ENCODE measurements at regions not wholly inside any gene's neighbourhood (a gene's known extent, or its start where the extent isn't known, plus 50 kb on each side); places are given as distances from the start of the nearest gene placed in this dataset.

GRCh38 chr1:114295321-114295720 is 141.7 kb upstream of the SYT6 start:
- TF ChIP-seq POLR2AphosphoS5 (IDR thresholded peaks at IDR 0.05; ENCODE audit: insufficient read depth in 1 of 2, low read depth in 1 of 2) (no peak), POLR2A (IDR thresholded peaks at IDR 0.05) (no peak), CTCF (IDR thresholded peaks at IDR 0.05) (no peak)
- H3K4me3 ChIP-seq, result no peak overlapping the region
- H3K9me3 ChIP-seq, result no peaks in the 10 kb centered on the region
- H3K4me1 ChIP-seq, result no peaks in the 10 kb centered on the region
- H3K36me3 ChIP-seq, result no peaks in the 10 kb centered on the region
- intact Hi-C loops (cut with DNase I), result no loop called here
- no peak for DNase-seq (ENCODE audit: extremely low spot score in 2 of 2)
- H3K27ac ChIP-seq, result no peak overlapping the region
- no peaks in the 10 kb centered on the region for H3K27me3 ChIP-seq

DNA sequence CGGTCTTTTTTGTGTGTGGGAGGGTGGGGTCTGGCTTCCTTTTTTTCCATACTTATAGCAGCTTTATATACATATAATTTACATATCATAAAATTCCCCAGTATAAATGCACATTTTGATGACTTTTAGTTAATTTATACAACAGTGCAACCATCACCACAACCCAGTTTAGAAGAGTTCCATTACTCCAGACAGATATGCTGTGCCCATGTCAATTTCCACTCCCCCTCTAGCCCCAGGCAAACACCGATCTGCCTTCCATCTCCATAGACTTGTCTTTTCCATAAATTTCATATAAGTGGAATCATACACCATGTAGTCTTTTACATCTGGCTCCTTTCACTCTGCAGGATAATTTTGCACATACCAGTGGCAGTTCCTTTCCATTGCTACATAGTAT is 139.2 kb upstream of the SYT6 start:
- Histone ChIP-seq H3K27me3 (no peaks in the 10 kb centered on the region), H3K4me3 (no peak overlapping the region), H3K36me3 (no peaks in the 10 kb centered on the region), H3K4me1 (no peaks in the 10 kb centered on the region), H3K9me3 (no peaks in the 10 kb centered on the region), H3K27ac (no peak overlapping the region)
- TF ChIP-seq CTCF (IDR thresholded peaks at IDR 0.05) (no peak), POLR2AphosphoS5 (IDR thresholded peaks at IDR 0.05; ENCODE audit: insufficient read depth in 1 of 2, low read depth in 1 of 2) (no peak), POLR2A (IDR thresholded peaks at IDR 0.05) (no peak)
- no peak for DNase-seq (ENCODE audit: extremely low spot score in 2 of 2)
- intact Hi-C loops (cut with DNase I), result no loop called here

GRCh38 chr1:114292194-114292593 is 138.5 kb upstream of the SYT6 start:
- no peak for DNase-seq (ENCODE audit: extremely low spot score in 2 of 2)
- no peaks in the 10 kb centered on the region for H3K36me3 ChIP-seq
- no peak overlapping the region for H3K4me3 ChIP-seq
- no peak overlapping the region for H3K27ac ChIP-seq
- H3K9me3 ChIP-seq, result no peaks in the 10 kb centered on the region
- no peaks in the 10 kb centered on the region for H3K4me1 ChIP-seq
- intact Hi-C loops (cut with DNase I), result no loop called here
- H3K27me3 ChIP-seq, result no peaks in the 10 kb centered on the region
- TF ChIP-seq POLR2A (IDR thresholded peaks at IDR 0.05) (no peak), POLR2AphosphoS5 (IDR thresholded peaks at IDR 0.05; ENCODE audit: insufficient read depth in 1 of 2, low read depth in 1 of 2) (no peak), CTCF (IDR thresholded peaks at IDR 0.05) (no peak)

GRCh38 chr1:114290776-114291175 is 137.1 kb upstream of the SYT6 start:
- H3K27me3 ChIP-seq, result no peaks in the 10 kb centered on the region
- H3K4me3 ChIP-seq, result no peak overlapping the region
- DNase-seq (ENCODE audit: extremely low spot score in 2 of 2), result no peak
- H3K9me3 ChIP-seq, result no peaks in the 10 kb centered on the region
- intact Hi-C loops (cut with DNase I), result no loop called here
- H3K36me3 ChIP-seq, result no peaks in the 10 kb centered on the region
- TF ChIP-seq POLR2A (IDR thresholded peaks at IDR 0.05), result no peak
- TF ChIP-seq CTCF (IDR thresholded peaks at IDR 0.05), result no peak
- TF ChIP-seq POLR2AphosphoS5 (IDR thresholded peaks at IDR 0.05; ENCODE audit: insufficient read depth in 1 of 2, low read depth in 1 of 2), result no peak
- H3K27ac ChIP-seq, result no peak overlapping the region
- H3K4me1 ChIP-seq, result no peaks in the 10 kb centered on the region

- no peaks in the 10 kb centered on the region for H3K4me1 ChIP-seq
- H3K9me3 ChIP-seq, result no peaks in the 10 kb centered on the region
- no peaks in the 10 kb centered on the region for H3K36me3 ChIP-seq
- H3K27me3 ChIP-seq, result no peaks in the 10 kb centered on the region
- no peak overlapping the region for H3K4me3 ChIP-seq
- no peak overlapping the region for H3K27ac ChIP-seq
- intact Hi-C loops (cut with DNase I), result no loop called here
- no peak for DNase-seq (ENCODE audit: extremely low spot score in 2 of 2)
- TF ChIP-seq POLR2A (IDR thresholded peaks at IDR 0.05), result no peak
- no peak for TF ChIP-seq POLR2AphosphoS5 (IDR thresholded peaks at IDR 0.05; ENCODE audit: insufficient read depth in 1 of 2, low read depth in 1 of 2)
- TF ChIP-seq CTCF (IDR thresholded peaks at IDR 0.05), result no peak
Measured at GRCh38 chr1:114290341-114290740, 136.7 kb upstream of the SYT6 start.
